GM18502 (cell line): ENCODE measurements at regions not wholly inside any gene's neighbourhood (a gene's known extent, or its start where the extent isn't known, plus 50 kb on each side); places are given as distances from the start of the nearest gene placed in this dataset.

Source experiments
- ATAC-seq: cut with Tn5 transposase; IDR thresholded peaks from one replicate; pipeline ENCODE4 v1.9.1; 2021; ENCODE audit warnings: mild to moderate bottlenecking; ENCODE audit not compliant: unreplicated experiment, poor library complexity

DNA sequence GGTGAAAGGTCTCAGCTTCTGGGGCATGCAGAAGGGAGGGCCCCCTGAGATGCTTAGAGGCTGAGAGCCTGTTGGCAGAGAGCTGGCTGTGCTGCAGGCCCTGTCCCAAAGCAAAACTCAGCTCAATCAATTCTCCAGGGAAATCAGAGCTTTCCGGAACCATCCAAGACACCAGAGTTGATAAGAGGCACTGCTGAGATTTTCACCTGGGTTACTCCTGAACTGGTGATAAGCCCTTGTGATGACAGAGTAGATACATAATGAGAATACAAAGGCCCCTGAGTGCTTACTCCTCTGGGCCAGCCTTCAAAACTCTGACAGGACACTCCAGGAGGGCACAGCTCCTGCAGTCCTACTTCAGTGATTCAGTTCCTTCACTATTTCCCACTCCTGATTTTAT, 63.9 kb downstream of the ARL6IP4 start:
- ATAC-seq, result no peak

DNA sequence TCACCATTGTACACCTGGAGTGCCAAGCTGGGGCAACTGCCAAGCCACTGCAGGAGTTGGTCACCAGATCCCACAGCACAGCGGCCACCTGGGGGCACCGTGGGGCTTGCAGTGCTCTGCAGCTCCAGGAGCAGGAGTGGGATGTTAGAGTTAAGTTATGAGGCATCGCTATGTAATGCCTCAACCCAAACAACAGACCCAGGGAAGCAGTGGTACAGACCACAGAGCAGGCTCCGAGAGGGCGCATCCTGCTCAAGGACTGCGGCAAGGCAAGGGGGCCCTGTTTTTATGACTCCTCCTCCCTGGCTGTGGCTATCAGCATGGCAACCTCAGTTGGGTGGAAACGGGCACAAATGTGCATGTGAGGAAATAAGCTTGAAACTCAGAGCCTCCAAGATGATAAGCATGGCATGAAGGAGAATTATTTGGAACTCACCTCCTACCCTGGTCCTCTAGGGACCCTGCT, 63.1 kb downstream of the ARL6IP4 start:
- no peak for ATAC-seq

DNA sequence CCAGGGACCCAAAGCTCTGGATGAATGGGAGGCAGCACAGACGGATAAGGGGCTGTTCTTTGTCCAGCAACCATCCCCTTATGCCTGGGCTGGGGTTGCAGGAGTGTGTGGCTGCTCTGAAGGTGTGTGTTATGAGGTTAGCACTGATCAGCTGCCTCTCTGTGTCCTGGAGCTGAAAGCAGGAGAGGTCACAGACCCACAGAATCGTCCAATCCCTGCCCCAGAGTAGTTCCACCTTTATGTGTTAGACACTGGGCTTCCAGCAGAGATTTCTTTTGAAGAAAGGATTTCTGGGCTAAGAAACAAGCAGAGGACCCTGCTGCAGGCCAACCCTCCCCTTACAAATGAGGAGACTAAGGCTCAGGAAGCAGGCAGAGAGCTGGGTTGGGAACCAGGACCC, 62.4 kb downstream of the ARL6IP4 start:
- no peak for ATAC-seq

DNA sequence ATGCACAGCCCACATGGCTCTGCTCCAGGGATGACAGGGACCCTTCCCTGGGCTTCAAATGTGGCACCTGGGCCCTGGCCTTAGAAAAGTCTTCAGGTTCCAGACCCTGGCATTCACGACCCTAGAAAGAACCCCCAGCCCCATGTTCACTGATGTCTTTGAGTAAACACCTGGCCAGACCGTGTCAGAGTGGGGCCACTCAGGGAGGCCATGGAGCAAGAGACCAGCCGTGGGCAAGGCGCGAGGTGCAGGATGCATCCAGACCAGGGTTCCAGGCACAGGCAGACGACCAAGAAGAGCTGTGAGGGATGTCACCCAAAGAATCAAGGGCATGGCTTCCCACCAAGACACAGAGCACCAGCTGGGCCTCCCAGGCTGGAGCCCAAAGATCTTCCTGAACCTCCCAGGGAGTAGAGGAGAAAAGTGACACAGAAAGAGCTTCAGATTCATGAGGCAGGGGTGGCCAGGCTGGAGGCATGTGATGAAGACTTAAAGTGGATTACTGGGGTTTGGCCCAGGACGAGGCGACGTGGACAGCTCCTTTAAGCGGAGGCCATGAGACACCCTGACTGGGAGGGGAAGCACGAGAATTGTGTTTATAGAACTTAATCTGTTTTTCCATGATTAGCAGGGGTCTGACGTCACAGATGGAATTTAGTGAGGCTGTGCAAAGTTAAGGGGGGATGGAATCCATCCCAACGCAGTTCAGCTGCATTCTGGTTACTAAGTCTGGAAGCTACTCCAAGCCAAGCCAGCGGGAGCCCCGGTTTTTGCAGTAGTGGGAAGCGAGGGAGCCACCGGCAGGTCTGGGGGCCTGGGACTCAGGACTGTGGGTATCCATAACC, 61.6 kb downstream of the ARL6IP4 start:
- no peak for ATAC-seq

- no peak for ATAC-seq
Measured at GRCh38 chr12:123041042-123041531, 60.6 kb downstream of the ARL6IP4 start.

DNA sequence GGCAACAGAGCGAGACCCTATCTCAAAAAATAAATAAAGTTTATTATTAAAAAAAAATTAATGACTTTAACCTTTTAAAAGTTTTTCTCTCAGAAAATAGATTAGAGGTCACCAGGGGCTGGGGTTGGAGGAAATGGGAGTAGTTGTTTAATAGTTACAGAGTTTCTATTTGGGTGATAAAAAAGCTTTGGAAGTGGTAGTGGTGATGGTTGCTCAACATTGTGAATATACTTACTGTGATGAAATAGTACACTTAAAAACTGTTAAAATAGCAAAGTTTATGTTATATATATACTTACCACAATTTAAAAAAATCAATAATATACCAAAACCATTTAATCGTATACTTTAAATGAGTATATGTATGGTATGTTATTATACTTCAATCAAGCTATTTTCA, 59.6 kb downstream of the ARL6IP4 start:
- no peak for ATAC-seq

- ATAC-seq, result no peak
Measured at GRCh38 chr12:123038966-123039365, 58.5 kb downstream of the ARL6IP4 start.

GRCh38 chr12:123038486-123038885, 58.0 kb downstream of the ARL6IP4 start:
- no peak for ATAC-seq

GRCh38 chr12:123037791-123038190, 57.3 kb downstream of the ARL6IP4 start:
- no peak for ATAC-seq

DNA sequence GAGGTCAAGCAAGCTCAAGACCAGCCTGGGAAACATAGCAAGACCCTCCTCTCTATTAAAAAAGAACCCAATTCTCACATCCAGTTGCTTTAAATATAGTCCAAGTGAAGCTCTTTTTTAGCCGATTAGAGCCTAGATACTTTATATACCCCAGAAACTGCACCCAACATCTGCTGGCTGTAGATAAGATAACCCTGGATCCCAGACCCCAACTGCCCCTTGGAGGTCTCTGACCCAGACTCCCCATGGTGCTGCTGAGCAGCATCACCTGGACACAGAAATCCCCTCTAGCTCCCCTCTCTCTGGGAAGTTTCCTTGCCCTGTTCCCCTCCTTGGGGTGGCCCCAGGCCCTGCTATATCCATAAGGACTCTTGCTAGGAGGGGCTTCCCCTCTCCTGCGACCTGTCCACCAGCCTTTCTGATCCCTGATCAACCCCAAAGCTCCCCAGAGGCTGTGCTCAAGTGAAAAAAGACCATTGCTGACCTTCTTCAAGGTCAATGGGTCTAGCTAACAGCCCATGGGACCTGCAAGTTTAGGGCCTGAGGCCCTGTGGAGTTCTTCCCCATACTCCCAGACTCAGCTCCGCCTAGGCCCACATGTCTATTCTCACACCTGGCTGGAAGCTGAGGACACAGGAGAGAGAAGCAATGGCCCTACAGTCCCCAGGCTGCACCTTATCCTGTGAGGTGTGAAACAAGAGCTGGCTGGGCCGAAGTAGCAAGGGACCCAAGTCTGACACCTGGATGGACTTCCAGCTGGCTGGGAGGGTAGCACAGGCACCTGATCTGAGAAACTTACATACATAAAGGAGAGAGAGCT, 56.2 kb downstream of the ARL6IP4 start:
- ATAC-seq, result no peak

- no peak for ATAC-seq
Measured at GRCh38 chr12:123035841-123036240, 55.4 kb downstream of the ARL6IP4 start.

GRCh38 chr12:123034865-123035264, 54.4 kb downstream of the ARL6IP4 start:
- ATAC-seq, result no peak

GRCh38 chr12:123034022-123034541, 53.6 kb downstream of the ARL6IP4 start:
- no peak for ATAC-seq

GRCh38 chr12:123033392-123034021, 53.0 kb downstream of the ARL6IP4 start:
- ATAC-seq, result no peak

- ATAC-seq, result no peak
Measured at GRCh38 chr12:123032736-123033391, 52.4 kb downstream of the ARL6IP4 start.
